ENCODE measurements at regions not wholly inside any gene's neighbourhood (a gene's known extent, or its start where the extent isn't known, plus 50 kb on each side); places are given as distances from the start of the nearest gene placed in this dataset.

- no peak for TF ChIP-seq CTCF (IDR thresholded peaks at IDR 0.05)
- no peak for TF ChIP-seq POLR2A (IDR thresholded peaks at IDR 0.05)
- TF ChIP-seq POLR2AphosphoS5 (IDR thresholded peaks at IDR 0.05), result no peak
- no peak for TF ChIP-seq EP300 (IDR thresholded peaks at IDR 0.05)
Measured at GRCh38 chr5:153866176-153866575, 172.5 kb downstream of the FAM114A2 start.
